Endodermal cell (in vitro differentiated cells): ENCODE measurements at regions not wholly inside any gene's neighbourhood (a gene's known extent, or its start where the extent isn't known, plus 50 kb on each side); places are given as distances from the start of the nearest gene placed in this dataset.

Experiments used
- DNase-seq: peaks from one replicate; pipeline ENCODE4 v3.0.0-alpha.2; 2017
- H3K27ac ChIP-seq: 2 replicates; pipeline ENCODE4 v1.5.1; 2013; ENCODE audit warnings: mild to moderate bottlenecking, low read depth, low read length, moderate library complexity
- H3K27me3 ChIP-seq: 2 replicates; pipeline ENCODE4 v1.6.1; 2013; ENCODE audit warnings: mild to moderate bottlenecking, low read length, moderate library complexity; ENCODE audit not compliant: insufficient read depth, control insufficient read depth, poor library complexity, severe bottlenecking
- H3K36me3 ChIP-seq: 2 replicates; pipeline ENCODE4 v1.7.0; 2013; ENCODE audit warnings: mild to moderate bottlenecking, low read length, moderate library complexity; ENCODE audit not compliant: control insufficient read depth, insufficient read depth
- H3K4me1 ChIP-seq: one replicate; pipeline ENCODE4 v1.7.0; 2013; ENCODE audit warnings: low read length; ENCODE audit not compliant: control insufficient read depth, insufficient read depth
- H3K4me3 ChIP-seq: 2 replicates; pipeline ENCODE4 v1.5.1; 2013; ENCODE audit warnings: mild to moderate bottlenecking, low read length, moderate library complexity
- H3K9ac ChIP-seq: 2 replicates; pipeline ENCODE4 v1.6.1; 2013; ENCODE audit warnings: mild to moderate bottlenecking, low read length, moderate library complexity; ENCODE audit not compliant: poor library complexity, severe bottlenecking; ENCODE audit errors: extremely low read depth
- H3K9me3 ChIP-seq: 2 replicates; pipeline ENCODE4 v1.6.1; 2013; ENCODE audit warnings: mild to moderate bottlenecking, low read length, moderate library complexity; ENCODE audit not compliant: control insufficient read depth
- H3K27ac Mint-ChIP-seq: 2 replicates; pipeline ENCODE4 v1.8.0; 2020; ENCODE audit warnings: mixed read lengths
- H3K27me3 Mint-ChIP-seq: 2 replicates; pipeline ENCODE4 v1.8.0; 2021; ENCODE audit warnings: mild to moderate bottlenecking, mixed read lengths; ENCODE audit not compliant: insufficient read depth
- H3K36me3 Mint-ChIP-seq: 2 replicates; pipeline ENCODE4 v1.8.0; 2020; ENCODE audit warnings: low read depth, mixed read lengths
- H3K4me1 Mint-ChIP-seq: 2 replicates; pipeline ENCODE4 v1.8.0; 2020; ENCODE audit warnings: mixed read lengths
- H3K4me3 Mint-ChIP-seq: 2 replicates; pipeline ENCODE4 v1.8.0; 2020; ENCODE audit warnings: mild to moderate bottlenecking, moderate library complexity, mixed read lengths
- H3K9me3 Mint-ChIP-seq: 2 replicates; pipeline ENCODE4 v1.8.0; 2020; ENCODE audit warnings: mild to moderate bottlenecking, mixed read lengths
- WGBS, 2 experiments: methylation state at CpG; one replicate each; pipeline versions ENCODE4 v1.1.5 to v1.1.7; 2013; ENCODE audit warnings: missing lambda C conversion rate in 2 of 2, mixed read lengths in 1 of 2; ENCODE audit not compliant: insufficient coverage in 1 of 2, insufficient read length in 1 of 2; 5-methylcytosine and 5-hydroxymethylcytosine counted together
- TF ChIP-seq, protein P1 (sequence below): fragments of 200-600 bp; sonication (generic); conservative IDR thresholded peaks from 2 replicates; pipeline ENCODE4 v1.5.0; 2021; ENCODE audit warnings: antibody characterized with exemption, mild to moderate bottlenecking

DNA sequence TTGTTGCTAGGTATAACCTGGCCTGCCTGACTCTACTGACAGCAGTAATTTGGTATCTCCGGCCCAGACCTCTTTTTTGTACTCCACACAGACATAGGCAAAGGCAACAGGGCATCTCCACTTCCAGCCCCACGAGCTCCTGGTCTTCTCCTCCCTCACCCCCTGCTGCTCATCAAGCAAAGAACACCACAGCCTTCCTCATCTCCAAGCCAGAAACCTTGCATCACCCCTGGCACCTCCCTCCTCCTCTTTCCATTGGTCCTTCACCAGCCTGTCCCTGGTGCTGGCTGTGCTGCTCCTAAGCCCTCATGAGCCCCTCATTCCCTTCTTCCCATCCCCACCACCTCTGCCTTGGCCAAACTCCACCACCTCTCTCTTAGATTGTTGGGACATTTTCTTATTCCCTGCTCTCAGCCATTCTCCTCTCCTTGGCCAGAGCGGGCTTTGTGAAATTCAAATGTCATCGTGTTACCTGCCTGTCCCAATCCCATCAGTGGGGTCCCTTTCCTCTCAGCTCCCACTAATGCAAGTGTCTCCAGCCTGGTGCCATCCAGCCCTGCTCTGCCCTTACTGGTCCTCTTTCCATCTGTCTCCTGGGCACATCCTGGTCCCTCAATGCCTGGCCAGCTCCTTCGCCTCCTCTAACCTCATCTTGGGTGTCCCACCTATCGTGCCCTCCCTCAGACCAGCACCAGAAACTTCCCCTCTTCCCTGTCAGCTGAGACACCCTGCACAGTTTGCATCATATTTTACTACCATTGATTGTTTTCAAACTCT lies 77.4 kb downstream of the INHBB start:
- no peaks in the 10 kb centered on the region for H3K9me3 Mint-ChIP-seq
- no peaks in the 10 kb centered on the region for H3K36me3 Mint-ChIP-seq
- DNase-seq, result peak; percentile 48

DNA sequence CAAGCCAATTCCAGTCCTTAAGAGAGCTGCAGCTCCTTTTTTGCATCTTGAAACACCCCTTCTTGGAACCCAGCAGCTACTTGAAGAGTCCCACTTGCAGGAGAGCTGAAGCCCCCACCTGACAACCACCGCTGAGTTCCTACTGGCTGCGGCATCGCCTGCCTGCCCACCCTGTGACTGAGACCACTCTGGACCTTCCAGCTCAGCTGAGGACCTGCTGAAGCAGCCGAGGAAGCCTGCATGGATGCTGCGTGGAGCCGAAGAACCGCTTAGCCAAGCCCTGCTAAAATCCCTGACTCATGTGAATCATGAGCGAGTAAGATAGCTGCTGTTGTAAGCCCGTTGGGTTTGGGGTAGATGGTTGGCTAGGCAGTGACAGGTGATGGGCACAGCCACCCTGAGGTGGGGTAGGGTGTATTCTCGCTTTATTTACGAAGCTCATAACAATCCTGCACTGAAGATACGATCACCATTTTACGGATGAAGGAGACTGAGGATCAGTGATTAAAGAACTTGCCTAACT lies 78.4 kb downstream of the INHBB start:
- Histone ChIP-seq H3K9ac (no peak overlapping the region), H3K9me3 (no peaks in the 10 kb centered on the region), H3K27me3 (peaks cover 55% of the 10 kb centered on the region), H3K4me1 (no peaks in the 10 kb centered on the region), H3K4me3 (no peak overlapping the region), H3K36me3 (no peaks in the 10 kb centered on the region), H3K27ac (no peak overlapping the region)
- Mint-ChIP-seq H3K9me3 (no peaks in the 10 kb centered on the region), H3K27ac (no peak overlapping the region), H3K27me3 (peaks cover 34% of the 10 kb centered on the region), H3K36me3 (no peaks in the 10 kb centered on the region), H3K4me1 (no peaks in the 10 kb centered on the region), H3K4me3 (no peak overlapping the region)
- WGBS, 2 experiments, result 87 to 91% methylated on average over 11 to 13 of the region's 13 CpGs
- DNase-seq, result peak; percentile 29
- TF ChIP-seq, protein P1, sequence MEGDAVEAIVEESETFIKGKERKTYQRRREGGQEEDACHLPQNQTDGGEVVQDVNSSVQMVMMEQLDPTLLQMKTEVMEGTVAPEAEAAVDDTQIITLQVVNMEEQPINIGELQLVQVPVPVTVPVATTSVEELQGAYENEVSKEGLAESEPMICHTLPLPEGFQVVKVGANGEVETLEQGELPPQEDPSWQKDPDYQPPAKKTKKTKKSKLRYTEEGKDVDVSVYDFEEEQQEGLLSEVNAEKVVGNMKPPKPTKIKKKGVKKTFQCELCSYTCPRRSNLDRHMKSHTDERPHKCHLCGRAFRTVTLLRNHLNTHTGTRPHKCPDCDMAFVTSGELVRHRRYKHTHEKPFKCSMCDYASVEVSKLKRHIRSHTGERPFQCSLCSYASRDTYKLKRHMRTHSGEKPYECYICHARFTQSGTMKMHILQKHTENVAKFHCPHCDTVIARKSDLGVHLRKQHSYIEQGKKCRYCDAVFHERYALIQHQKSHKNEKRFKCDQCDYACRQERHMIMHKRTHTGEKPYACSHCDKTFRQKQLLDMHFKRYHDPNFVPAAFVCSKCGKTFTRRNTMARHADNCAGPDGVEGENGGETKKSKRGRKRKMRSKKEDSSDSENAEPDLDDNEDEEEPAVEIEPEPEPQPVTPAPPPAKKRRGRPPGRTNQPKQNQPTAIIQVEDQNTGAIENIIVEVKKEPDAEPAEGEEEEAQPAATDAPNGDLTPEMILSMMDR, result no peak

More for the DNA sequence above, 77.4 kb downstream of the INHBB start:
- Histone ChIP-seq H3K36me3 (no peaks in the 10 kb centered on the region), H3K4me1 (no peaks in the 10 kb centered on the region), H3K4me3 (no peak overlapping the region), H3K9ac (no peak overlapping the region), H3K9me3 (no peaks in the 10 kb centered on the region), H3K27me3 (peaks cover 56% of the 10 kb centered on the region), H3K27ac (no peak overlapping the region)
- Mint-ChIP-seq H3K27me3 (peaks cover 38% of the 10 kb centered on the region), H3K27ac (no peak overlapping the region), H3K4me3 (no peak overlapping the region), H3K4me1 (no peaks in the 10 kb centered on the region)
- 68 to 77% methylated on average over 4 to 6 of the region's 6 CpGs for WGBS, 2 experiments
- TF ChIP-seq, protein P1, result no peak

DNA sequence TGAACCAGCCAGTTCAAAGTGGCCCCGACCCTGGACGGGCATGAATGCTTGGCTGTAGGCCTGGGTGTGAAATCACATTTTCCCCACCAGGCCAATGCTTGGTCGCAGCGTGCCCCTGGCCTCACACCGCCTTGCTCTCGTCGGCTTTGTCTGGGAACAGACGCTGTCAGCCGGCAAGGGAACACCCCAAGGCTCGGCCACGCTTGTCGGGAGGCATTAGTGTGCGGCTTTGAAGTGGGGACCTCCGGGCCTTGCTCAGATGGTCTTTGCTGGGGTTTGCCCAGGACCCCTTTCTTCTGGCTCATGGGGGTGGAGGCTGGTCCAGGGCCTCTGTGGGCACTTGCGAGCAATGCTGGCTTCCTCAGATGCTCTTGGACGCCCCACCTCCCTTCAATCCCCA lies 79.1 kb downstream of the INHBB start:
- H3K27me3 Mint-ChIP-seq, result peaks cover 37% of the 10 kb centered on the region
- 89 to 91% methylated on average over 9 to 16 of the region's 16 CpGs for WGBS, 2 experiments

More for the DNA sequence above, 79.1 kb downstream of the INHBB start:
- Histone ChIP-seq H3K36me3 (no peaks in the 10 kb centered on the region), H3K9ac (no peak overlapping the region), H3K27ac (no peak overlapping the region), H3K4me1 (no peaks in the 10 kb centered on the region), H3K9me3 (no peaks in the 10 kb centered on the region), H3K4me3 (no peak overlapping the region), H3K27me3 (peaks cover 51% of the 10 kb centered on the region)
- DNase-seq, result peak; percentile 34
- TF ChIP-seq, protein P1, result no peak
- Mint-ChIP-seq H3K4me3 (no peak overlapping the region), H3K36me3 (no peaks in the 10 kb centered on the region), H3K27ac (no peak overlapping the region), H3K9me3 (no peaks in the 10 kb centered on the region), H3K4me1 (peaks cover 5% of the 10 kb centered on the region)
